GM18498 (cell line): ENCODE measurements at regions not wholly inside any gene's neighbourhood (a gene's known extent, or its start where the extent isn't known, plus 50 kb on each side); places are given as distances from the start of the nearest gene placed in this dataset.
"Not testable (repeated sequence)": the region's sequence is repeated elsewhere in the genome, so short reads cannot be mapped to it uniquely, and the experiment has no call there.

Experiments
- ATAC-seq: cut with Tn5 transposase; IDR thresholded peaks from one replicate; pipeline ENCODE4 v1.9.1; 2021; ENCODE audit warnings: mild to moderate bottlenecking, moderate library complexity; ENCODE audit not compliant: unreplicated experiment

DNA sequence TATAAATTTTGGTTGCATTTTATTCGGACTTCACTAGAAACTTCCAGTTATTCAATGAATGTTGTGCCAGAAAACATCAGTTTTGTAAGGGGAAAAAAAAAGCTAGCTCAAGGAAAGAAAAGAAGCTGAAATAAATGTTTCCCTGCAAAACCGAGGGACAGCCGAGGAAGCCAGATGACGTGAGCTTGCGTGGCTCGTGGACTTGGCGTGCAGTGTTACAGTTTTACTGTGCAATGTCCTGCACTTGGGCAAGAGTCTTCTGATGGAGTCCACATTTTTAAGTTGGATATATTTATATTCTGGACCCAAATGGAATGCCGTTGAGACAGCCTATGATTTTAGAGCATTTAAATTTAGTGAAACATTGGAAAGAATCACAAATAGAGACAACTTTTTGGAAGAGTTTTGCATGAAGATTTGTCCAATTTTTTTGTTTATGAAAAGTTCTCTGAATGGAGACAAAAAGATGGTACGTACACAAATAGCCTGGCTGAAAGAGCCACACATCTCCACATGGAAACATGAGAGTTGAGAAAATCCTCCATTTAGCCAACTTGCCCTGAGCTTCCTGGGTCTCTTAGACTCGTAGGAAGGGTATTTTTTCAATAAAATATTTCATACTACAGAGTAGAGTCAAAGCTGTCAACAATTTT, 210.5 kb downstream of the BANP start:
- ATAC-seq: not testable (repeated sequence)

GRCh38 chr16:88162778-88163177, 211.5 kb downstream of the BANP start:
- ATAC-seq: not testable (repeated sequence)

GRCh38 chr16:88164196-88165039, 213.2 kb downstream of the BANP start:
- not testable (repeated sequence) for ATAC-seq

GRCh38 chr16:88165040-88165544, 213.9 kb downstream of the BANP start:
- not testable (repeated sequence) for ATAC-seq

DNA sequence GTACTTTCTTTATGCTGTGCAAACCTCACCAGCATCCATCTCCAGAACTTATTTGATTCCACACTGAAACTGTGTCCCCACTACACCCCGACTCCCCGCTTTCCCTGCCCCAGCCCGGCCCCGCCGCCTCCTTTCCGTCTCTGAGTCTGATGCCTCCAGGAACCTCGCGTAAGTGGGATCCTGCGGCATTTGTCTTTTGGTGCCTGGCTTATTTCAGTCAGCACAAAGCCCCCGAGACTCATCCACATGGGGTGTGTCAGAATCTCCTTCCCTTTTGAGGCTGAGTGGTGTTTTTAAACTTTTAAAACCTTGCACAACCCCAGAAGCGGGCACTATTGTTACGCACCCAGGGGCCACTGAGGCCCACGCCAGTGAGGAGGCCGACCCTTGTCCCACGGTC, 214.4 kb downstream of the BANP start:
- not testable (repeated sequence) for ATAC-seq

GRCh38 chr16:88166209-88166773, 215.1 kb downstream of the BANP start:
- ATAC-seq: not testable (repeated sequence)

GRCh38 chr16:88167798-88168556, 214.8 kb upstream of the ZNF469 start:
- ATAC-seq: not testable (repeated sequence)

DNA sequence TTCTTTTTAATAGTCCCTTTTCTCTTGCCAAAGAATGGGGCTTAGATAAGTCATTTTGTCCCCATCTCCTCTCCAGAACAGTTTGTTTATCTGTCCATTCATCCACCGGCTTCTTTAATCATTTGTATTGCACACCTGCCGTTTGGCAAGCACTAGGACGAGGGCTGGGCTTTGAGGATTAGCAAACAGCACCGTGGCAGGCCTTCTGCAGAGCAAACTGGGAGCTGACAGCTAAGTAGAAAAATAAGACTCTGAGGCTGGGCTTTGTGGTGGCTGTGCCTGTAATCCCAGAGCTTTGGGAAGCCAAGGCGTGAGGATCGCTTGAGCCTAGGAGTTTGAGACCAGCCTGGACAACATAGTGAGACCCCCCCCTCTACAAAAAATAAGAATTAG, 214.2 kb upstream of the ZNF469 start:
- not testable (repeated sequence) for ATAC-seq

DNA sequence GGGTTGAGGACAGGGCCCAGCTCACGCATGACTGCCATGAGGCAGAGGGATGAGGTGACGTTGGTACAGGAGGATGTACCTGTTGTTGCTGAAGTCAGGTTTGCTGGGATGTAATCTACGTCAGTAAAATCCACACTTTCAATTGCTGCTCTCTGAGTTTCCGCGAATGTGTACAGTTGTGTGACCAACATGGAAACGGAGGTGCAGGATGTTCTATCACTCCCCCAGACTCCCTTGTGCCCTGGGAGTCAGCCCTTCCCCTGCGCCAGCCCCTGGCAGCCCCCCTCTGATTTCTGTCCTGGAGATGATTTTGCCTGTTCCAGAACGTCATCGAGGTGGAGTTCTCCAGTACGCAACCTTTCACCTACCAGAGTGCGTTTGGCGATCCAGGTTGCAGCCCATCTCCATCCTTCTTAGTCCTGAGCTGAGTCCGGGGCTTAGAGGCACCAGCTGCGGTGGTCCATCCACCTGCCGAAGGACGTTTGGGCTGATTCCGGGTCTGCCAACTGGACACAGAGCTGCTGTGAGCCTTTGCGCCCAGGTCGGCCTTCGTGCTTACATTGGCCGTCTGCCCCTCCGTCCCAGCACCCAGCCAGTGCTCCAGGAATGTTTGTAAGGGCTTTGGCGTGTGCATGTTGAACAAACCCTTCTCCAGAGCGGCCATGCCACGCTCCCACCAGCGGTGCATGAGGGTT, 213.5 kb upstream of the ZNF469 start:
- ATAC-seq: not testable (repeated sequence)

DNA sequence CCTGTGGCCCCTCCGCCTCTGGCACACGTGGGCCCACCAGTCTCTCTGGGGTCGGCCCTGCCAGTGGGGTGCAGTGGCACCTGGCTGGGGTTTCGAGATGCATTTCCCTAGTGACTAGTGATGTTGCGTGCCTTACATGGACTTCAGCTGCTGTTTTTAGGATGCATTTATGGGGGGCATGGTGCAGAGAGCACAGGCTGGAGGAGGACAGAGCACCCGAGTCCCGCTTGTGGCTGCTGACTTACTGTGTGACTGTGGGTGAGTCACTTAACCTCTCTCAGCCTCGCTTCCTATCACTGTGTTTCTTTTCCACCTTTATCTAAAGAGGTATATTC, 213.0 kb upstream of the ZNF469 start:
- ATAC-seq: not testable (repeated sequence)

DNA sequence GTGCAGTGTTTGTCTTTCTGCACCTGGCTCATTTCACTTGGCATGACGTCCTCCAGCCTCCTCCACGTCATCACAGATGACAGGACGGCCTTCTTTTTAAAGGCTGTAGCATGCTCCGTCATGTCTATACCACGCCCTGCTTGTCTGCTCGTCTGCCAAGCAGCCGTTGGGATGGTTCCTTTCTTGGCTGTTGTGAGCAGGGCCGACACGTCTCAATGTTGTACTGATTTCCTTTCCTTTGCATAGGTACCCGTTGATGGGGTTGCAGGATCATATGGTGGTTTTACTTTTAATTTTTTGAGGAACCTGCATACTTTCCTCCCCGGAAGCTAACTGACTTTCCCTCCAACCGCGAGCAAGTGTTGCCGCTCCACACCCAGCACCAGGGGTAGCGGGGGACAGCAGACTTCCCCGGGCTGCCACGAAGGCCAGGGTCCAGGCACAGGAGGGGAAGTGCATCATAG, 212.2 kb upstream of the ZNF469 start:
- no peak for ATAC-seq

GRCh38 chr16:88171126-88171525, 211.6 kb upstream of the ZNF469 start:
- ATAC-seq: not testable (repeated sequence)

GRCh38 chr16:88176184-88176583, 206.6 kb upstream of the ZNF469 start:
- ATAC-seq: not testable (repeated sequence)

- ATAC-seq: not testable (repeated sequence)
Measured at GRCh38 chr16:88176591-88177180, 206.1 kb upstream of the ZNF469 start.

- not testable (repeated sequence) for ATAC-seq
Measured at GRCh38 chr16:88178251-88178650, 204.5 kb upstream of the ZNF469 start.

DNA sequence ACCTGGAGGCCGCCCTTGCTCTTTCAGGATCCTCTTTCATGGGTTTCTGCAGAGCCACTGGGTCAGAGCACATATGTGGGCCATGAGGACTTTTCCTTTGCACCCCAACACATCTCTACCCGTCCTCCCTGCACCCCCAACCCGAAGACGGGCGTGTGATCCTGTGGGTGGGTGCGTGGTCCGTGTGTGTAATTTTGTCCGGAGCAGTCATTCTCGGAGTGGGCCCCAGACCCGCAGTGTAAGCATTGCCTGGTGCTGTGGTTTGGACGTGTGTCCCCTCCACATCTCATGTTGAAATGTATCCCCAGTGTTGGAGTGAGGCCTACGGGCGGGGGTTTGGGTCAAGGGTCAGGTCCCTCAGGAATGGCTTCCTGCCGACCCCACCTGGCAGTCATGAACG, 203.9 kb upstream of the ZNF469 start:
- ATAC-seq: not testable (repeated sequence)

GRCh38 chr16:88182967-88183881, 199.5 kb upstream of the ZNF469 start:
- not testable (repeated sequence) for ATAC-seq

DNA sequence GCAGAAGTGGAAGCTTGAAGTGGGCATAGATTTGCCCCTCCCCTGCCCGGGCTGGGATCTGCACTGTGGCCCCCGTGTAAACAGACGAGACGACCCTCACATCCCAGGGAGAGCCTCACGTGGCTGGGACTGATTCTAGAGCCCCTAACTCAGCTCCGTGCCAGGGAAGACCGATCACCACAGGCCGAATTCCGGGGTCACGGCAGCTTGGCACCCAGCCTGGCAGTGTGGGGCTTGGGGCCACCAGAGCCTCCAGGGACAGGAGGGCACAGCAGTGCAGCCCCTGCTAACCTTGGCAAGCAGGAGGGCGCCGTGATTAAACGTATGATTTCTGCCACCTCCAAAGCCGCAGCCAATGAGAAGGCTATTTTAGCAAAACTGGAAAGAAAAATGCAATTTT, 198.7 kb upstream of the ZNF469 start:
- ATAC-seq: not testable (repeated sequence)
